H1 (cell line): ENCODE measurements at regions not wholly inside any gene's neighbourhood (a gene's known extent, or its start where the extent isn't known, plus 50 kb on each side); places are given as distances from the start of the nearest gene placed in this dataset.

Source experiments
- CTCF ChIA-PET: fragments of 300-600 bp; sonication (Branson Sonifier 250); formaldehyde crosslinking; loops from one replicate; lab custom pipeline; 2021; ENCODE audit not compliant: partially characterized antibody; lab: Charles Lee
- POLR2A ChIA-PET: fragments of 300-600 bp; sonication (Branson Sonifier 250); formaldehyde crosslinking; loops from one replicate; lab custom pipeline; 2021; ENCODE audit warnings: inconsistent platforms; ENCODE audit not compliant: partially characterized antibody; lab: Charles Lee
- DNase-seq, 2 experiments: peaks; one replicate each; pipeline versions ENCODE4 v3.0.0 to v3.0.0-alpha.2; 2010 to 2022; ENCODE audit warnings: low spot score in 2 of 2, low read depth in 1 of 2, mixed read lengths in 1 of 2
- FAIRE-seq: peaks from 2 replicates; lab custom pipeline; 2011; peaks lifted over from hg19 to GRCh38; lab: Jason Lieb, UNC
- H2AFZ ChIP-seq: 2 replicates; pipeline ENCODE4 v1.8.1; 2012; ENCODE audit warnings: low read length, inconsistent platforms
- H2AK5ac ChIP-seq: 2 replicates; pipeline ENCODE4 v1.6.1; 2013; ENCODE audit warnings: low read depth, low read length
- H2BK120ac ChIP-seq: replicated peaks from 2 replicates; pipeline ENCODE3; 2013; ENCODE audit warnings: low read depth, low read length, inconsistent platforms
- H2BK12ac ChIP-seq: 2 replicates; pipeline ENCODE4 v1.6.1; 2013; ENCODE audit warnings: low read depth, low read length
- H2BK15ac ChIP-seq: 2 replicates; pipeline ENCODE4 v1.6.1; 2013; ENCODE audit warnings: low read length
- H2BK20ac ChIP-seq: 2 replicates; pipeline ENCODE4 v1.6.1; 2013; ENCODE audit warnings: low read length
- H2BK5ac ChIP-seq: 2 replicates; pipeline ENCODE4 v1.6.1; 2013; ENCODE audit warnings: low read depth, low read length
- H3K14ac ChIP-seq: 2 replicates; pipeline ENCODE4 v1.6.1; 2013; ENCODE audit warnings: inconsistent platforms; ENCODE audit not compliant: insufficient read length
- H3K18ac ChIP-seq: 2 replicates; pipeline ENCODE4 v1.6.1; 2013; ENCODE audit warnings: low read length; ENCODE audit errors: extremely low read depth
- H3K23ac ChIP-seq: 2 replicates; pipeline ENCODE4 v1.6.1; 2013; ENCODE audit warnings: inconsistent platforms; ENCODE audit not compliant: insufficient read length
- H3K23me2 ChIP-seq: 2 replicates; pipeline ENCODE4 v1.6.1; 2013; ENCODE audit warnings: low read depth, low read length
- H3K27ac ChIP-seq: 2 replicates; pipeline ENCODE4 v1.6.1; 2011; ENCODE audit warnings: low read depth, low read length, inconsistent platforms
- H3K27me3 ChIP-seq, 4 experiments: replicated peaks in 1 of 4; 1 replicate in 1 of 4; 2 replicates in 3 of 4; pipeline versions ENCODE4 v1.6.1 to v1.8.1; 2011 to 2013; ENCODE audit warnings: low read length in 3 of 4, mild to moderate bottlenecking in 3 of 4, inconsistent platforms in 2 of 4, mixed read lengths in 2 of 4, moderate library complexity in 1 of 4; ENCODE audit not compliant: control insufficient read depth in 3 of 4, insufficient read depth in 3 of 4; ENCODE audit errors: extremely low read depth in 1 of 4
- H3K36me3 ChIP-seq, 4 experiments: 2 replicates each; pipeline versions ENCODE4 v1.6.1 to v1.8.1; 2011 to 2013; ENCODE audit warnings: mild to moderate bottlenecking in 4 of 4, low read length in 3 of 4, moderate library complexity in 2 of 4, control low read depth in 1 of 4, inconsistent platforms in 1 of 4; ENCODE audit not compliant: insufficient read depth in 4 of 4, control insufficient read depth in 2 of 4
- H3K4ac ChIP-seq: replicated peaks from 2 replicates; pipeline ENCODE3; 2013; ENCODE audit warnings: low read length, low read depth, mixed read lengths, inconsistent platforms; ENCODE audit not compliant: insufficient read length
- H3K4me1 ChIP-seq, 4 experiments: replicated peaks in 1 of 4; 1 replicate in 1 of 4; 2 replicates in 3 of 4; pipeline versions ENCODE4 v1.6.1 to v1.8.1; 2011 to 2013; ENCODE audit warnings: low read length in 3 of 4, inconsistent platforms in 2 of 4, mixed read lengths in 1 of 4; ENCODE audit not compliant: insufficient read depth in 4 of 4, control insufficient read depth in 3 of 4
- H3K4me2 ChIP-seq, 2 experiments: 2 replicates each; pipeline versions ENCODE4 v1.6.1 to v1.8.1; 2011 to 2013; ENCODE audit warnings: low read depth in 2 of 2, low read length in 2 of 2, control low read depth in 1 of 2, inconsistent platforms in 1 of 2, mild to moderate bottlenecking in 1 of 2; ENCODE audit not compliant: insufficient read depth in 1 of 2
- H3K4me3 ChIP-seq, 4 experiments: fragments of 200-600, 300-600 bp in 1 of 4; sonication (generic), shearing (Covaris generic), sonication (Bioruptor Twin) in 1 of 4; 2 replicates each; pipeline versions ENCODE4 v1.5.1 to v1.8.1; 2011 to 2016; ENCODE audit warnings: low read length in 4 of 4, low read depth in 3 of 4, control low read depth in 2 of 4, inconsistent platforms in 2 of 4, mild to moderate bottlenecking in 2 of 4, mixed read lengths in 1 of 4, moderate library complexity in 1 of 4; ENCODE audit not compliant: insufficient read depth in 2 of 4; ENCODE audit errors: extremely low read depth in 1 of 4
- H3K56ac ChIP-seq: replicated peaks from 2 replicates; pipeline ENCODE3; 2013; ENCODE audit warnings: low read depth, mild to moderate bottlenecking, mixed read lengths, low read length, inconsistent platforms; ENCODE audit not compliant: insufficient read length
- H3K79me1 ChIP-seq: 2 replicates; pipeline ENCODE4 v1.6.1; 2013; ENCODE audit warnings: low read depth, low read length, control low read depth
- H3K79me2 ChIP-seq, 2 experiments: 2 replicates each; pipeline versions ENCODE4 v1.6.1 to v1.8.1; 2012 to 2013; ENCODE audit warnings: low read length in 2 of 2, mild to moderate bottlenecking in 2 of 2, inconsistent platforms in 1 of 2; ENCODE audit not compliant: insufficient read depth in 2 of 2, control insufficient read depth in 1 of 2
- H3K9ac ChIP-seq, 4 experiments: replicated peaks in 1 of 4; 1 replicate in 1 of 4; 2 replicates in 3 of 4; pipeline versions ENCODE4 v1.6.1 to v1.8.1; 2011 to 2013; ENCODE audit warnings: low read depth in 3 of 4, low read length in 3 of 4, control low read depth in 2 of 4, mild to moderate bottlenecking in 2 of 4, moderate library complexity in 2 of 4, inconsistent platforms in 1 of 4; ENCODE audit errors: extremely low read depth in 1 of 4
- H3K9me3 ChIP-seq, 2 experiments: 2 replicates each; pipeline versions ENCODE4 v1.6.1 to v1.8.1; 2012 to 2013; ENCODE audit warnings: mild to moderate bottlenecking in 2 of 2, moderate library complexity in 2 of 2, control low read depth in 1 of 2, inconsistent platforms in 1 of 2, low read depth in 1 of 2, low read length in 1 of 2, mixed read lengths in 1 of 2; ENCODE audit not compliant: insufficient read depth in 2 of 2
- H4K20me1 ChIP-seq, 2 experiments: replicated peaks in 1 of 2; 2 replicates each; pipeline versions ENCODE3 to v1.8.1; 2011 to 2013; ENCODE audit warnings: inconsistent platforms in 2 of 2, low read length in 2 of 2, mild to moderate bottlenecking in 1 of 2; ENCODE audit not compliant: insufficient read depth in 2 of 2, control insufficient read depth in 1 of 2
- H4K5ac ChIP-seq: 2 replicates; pipeline ENCODE4 v1.6.1; 2013; ENCODE audit warnings: low read length, low read depth, mixed read lengths, inconsistent platforms; ENCODE audit not compliant: insufficient read length
- H4K8ac ChIP-seq: 2 replicates; pipeline ENCODE4 v1.8.0; 2013; ENCODE audit warnings: mild to moderate bottlenecking, moderate library complexity, low read length, inconsistent platforms; ENCODE audit not compliant: insufficient read depth; ENCODE audit errors: extremely low read depth
- H4K91ac ChIP-seq: replicated peaks from 2 replicates; pipeline ENCODE3; 2013; ENCODE audit warnings: low read length, mixed read lengths, inconsistent platforms; ENCODE audit not compliant: insufficient read length
- CTCF ChIP-seq, 3 experiments: IDR thresholded peaks; 1 replicate in 2 of 3; 2 replicates in 1 of 3; pipeline versions ENCODE4 v1.5.1 to v1.6.1; 2011; ENCODE audit warnings: low read length in 3 of 3, mild to moderate bottlenecking in 3 of 3, inconsistent platforms in 2 of 3, low read depth in 1 of 3, moderate library complexity in 1 of 3; ENCODE audit not compliant: insufficient read depth in 1 of 3; ENCODE audit errors: control extremely low read depth in 1 of 3
- GTF2F1 ChIP-seq: IDR thresholded peaks from 2 replicates; pipeline ENCODE4 v1.6.1; 2012; ENCODE audit warnings: low read depth, low read length, improper control_type of control experiment, borderline replicate concordance
- KDM4A ChIP-seq: IDR thresholded peaks from one replicate; pipeline ENCODE4 v1.7.1; 2012; ENCODE audit warnings: low read depth, mild to moderate bottlenecking, moderate library complexity, low read length, inconsistent platforms; ENCODE audit not compliant: severe bottlenecking
- POLR2A ChIP-seq, 2 experiments: IDR thresholded peaks; 1 replicate in 1 of 2; 2 replicates in 1 of 2; pipeline ENCODE4 v1.6.1; 2011; ENCODE audit warnings: low read depth in 2 of 2, low read length in 2 of 2, mild to moderate bottlenecking in 2 of 2; ENCODE audit errors: control extremely low read depth in 1 of 2
- POLR2AphosphoS5 ChIP-seq: IDR thresholded peaks from 2 replicates; pipeline ENCODE4 v1.6.1; 2011; ENCODE audit warnings: low read depth, low read length
- RFX5 ChIP-seq: IDR thresholded peaks from 2 replicates; pipeline ENCODE4 v1.6.1; 2011; ENCODE audit warnings: low read depth, low read length, improper control_type of control experiment, borderline replicate concordance
- SIRT6 ChIP-seq: IDR thresholded peaks from one replicate; pipeline ENCODE4 v1.7.1; 2012; ENCODE audit warnings: low read length, inconsistent platforms
- TEAD4 ChIP-seq: IDR thresholded peaks from 2 replicates; pipeline ENCODE4 v1.6.1; 2012; ENCODE audit warnings: low read depth, low read length, inconsistent platforms, mixed read lengths
- WGBS, 2 experiments: shearing (Covaris generic) in 1 of 2; methylation state at CpG; one replicate each; pipeline versions ENCODE4 v1.1.6 to v1.1.7; 2013 to 2015; ENCODE audit warnings: low lambda C conversion rate in 2 of 2, mixed read lengths in 2 of 2, inconsistent platforms in 1 of 2, low coverage in 1 of 2, missing lambda C conversion rate in 1 of 2; ENCODE audit not compliant: insufficient replicate concordance in 2 of 2, insufficient coverage in 1 of 2, insufficient read length in 1 of 2; ENCODE audit errors: extremely low coverage in 1 of 2, missing lambda C conversion rate in 1 of 2; 5-methylcytosine and 5-hydroxymethylcytosine counted together

GRCh38 chr12:48281811-48282210 is 68.9 kb downstream of the ZNF641 start:
- Histone ChIP-seq H4K20me1 (peaks cover 0 to 3% of the 10 kb centered on the region in 2 experiments), H4K8ac (no peak overlapping the region), H3K27ac (no peak overlapping the region), H3K4me3 (no peak overlapping the region), H3K14ac (no peak overlapping the region), H4K91ac (no peak overlapping the region), H3K23ac (no peak overlapping the region), H3K79me1 (no peaks in the 10 kb centered on the region), H3K4ac (no peak overlapping the region), H3K9me3 (peaks cover 0 to 3% of the 10 kb centered on the region in 2 experiments; a peak in 1 of 4 replicates), H2BK12ac (no peak overlapping the region), H3K4me1 (no peaks in the 10 kb centered on the region; a peak in 1 of 7 replicates), H3K79me2 (no peaks in the 10 kb centered on the region), H3K36me3 (no peaks in the 10 kb centered on the region; a peak in 1 of 8 replicates), H2AFZ (no peak overlapping the region), H3K56ac (no peak overlapping the region), H3K23me2 (no peaks in the 10 kb centered on the region), H3K18ac (no peak overlapping the region), H2BK5ac (no peak overlapping the region), H2AK5ac (no peak overlapping the region), H3K4me2 (no peak overlapping the region), H3K27me3 (peaks cover 8 to 48% (median 37%) of the 10 kb centered on the region in 4 experiments), H3K9ac (no peak overlapping the region), H2BK15ac (no peak overlapping the region), H4K5ac (no peak overlapping the region), H2BK120ac (no peak overlapping the region), H2BK20ac (no peak overlapping the region)
- FAIRE-seq (no peak), DNase-seq (no peak)
- TF ChIP-seq POLR2A (IDR thresholded peaks at IDR 0.05; ENCODE audit: control extremely low read depth in 1 of 2, low read depth in 2 of 2, low read length in 2 of 2) (no peak), GTF2F1 (no peak), TEAD4 (no peak), RFX5 (no peak), KDM4A (no peak), POLR2AphosphoS5 (no peak), SIRT6 (no peak), CTCF (IDR thresholded peaks at IDR 0.05; ENCODE audit: control extremely low read depth in 1 of 3, insufficient read depth in 1 of 3, low read depth in 1 of 3, low read length in 3 of 3) (no peak)
- ChIA-PET CTCF (no interaction called here), POLR2A (no interaction called here)
- WGBS, 2 experiments = 41% methylated on average over 1 of the region's 1 CpG; no CpG with 5 or more reads in 1 of the 2 experiments
